Thyroid gland (tissue), 4 donors: ENCODE measurements at regions not wholly inside any gene's neighbourhood (a gene's known extent, or its start where the extent isn't known, plus 50 kb on each side); places are given as distances from the start of the nearest gene placed in this dataset.

Experiments used
- DNase-seq, 2 donors: peaks; one replicate each; pipeline ENCODE4 v3.0.0-alpha.2; 2019
- H3K27ac ChIP-seq, 3 donors: fragments of 200-600 bp; sonication (generic); 1 replicate in 2 of 3; 2 replicates in 1 of 3; pipeline ENCODE4 v1.5.1; 2016 to 2019; ENCODE audit warnings: mild to moderate bottlenecking in 1 of 3, moderate library complexity in 1 of 3
- H3K27me3 ChIP-seq: fragments of 200-600 bp; sonication (generic); one replicate; pipeline ENCODE4 v1.5.1; 2019
- H3K36me3 ChIP-seq, 2 donors: fragments of 200-600 bp; sonication (generic); one replicate each; pipeline ENCODE4 v1.5.1; 2016 to 2019
- H3K4me1 ChIP-seq, 2 donors: fragments of 200-600 bp; sonication (generic); one replicate each; pipeline ENCODE4 v1.5.1; 2017 to 2019
- H3K4me3 ChIP-seq, 3 donors: fragments of 200-600 bp; sonication (generic); replicated peaks in 1 of 3; 1 replicate in 2 of 3; 2 replicates in 1 of 3; pipeline ENCODE4 v1.5.1; 2016; ENCODE audit warnings: mild to moderate bottlenecking in 1 of 3
- H3K9me3 ChIP-seq: fragments of 200-600 bp; sonication (generic); one replicate; pipeline ENCODE4 v1.5.1; 2017
- POLR2A ChIP-seq, 2 donors: fragments of 450-650 bp; IDR thresholded peaks; one replicate each; pipeline ENCODE4 v1.6.1; 2017; ENCODE audit warnings: antibody characterized with exemption in 2 of 2, mild to moderate bottlenecking in 2 of 2, moderate library complexity in 1 of 2
- WGBS, 2 donors: methylation state at CpG; one replicate each; pipeline ENCODE4 v1.1.5; 2017; 5-methylcytosine and 5-hydroxymethylcytosine counted together
- intact Hi-C: fragments of 100-400 bp; cut with DNase I; formaldehyde crosslinking; loops from one replicate; pipeline ENCODE4 v1.15.1; 2023
- TF ChIP-seq, protein P1 (sequence below), 6 experiments: fragments of 200-600 bp in 3 of 6; fragments of 450-650 bp in 3 of 6; sonication (generic) in 3 of 6; IDR thresholded peaks; one replicate each; pipeline ENCODE4 v1.5.1; 2016 to 2019; ENCODE audit warnings: antibody characterized with exemption in 6 of 6, mild to moderate bottlenecking in 2 of 6, inconsistent platforms in 1 of 6, moderate library complexity in 1 of 6

DNA sequence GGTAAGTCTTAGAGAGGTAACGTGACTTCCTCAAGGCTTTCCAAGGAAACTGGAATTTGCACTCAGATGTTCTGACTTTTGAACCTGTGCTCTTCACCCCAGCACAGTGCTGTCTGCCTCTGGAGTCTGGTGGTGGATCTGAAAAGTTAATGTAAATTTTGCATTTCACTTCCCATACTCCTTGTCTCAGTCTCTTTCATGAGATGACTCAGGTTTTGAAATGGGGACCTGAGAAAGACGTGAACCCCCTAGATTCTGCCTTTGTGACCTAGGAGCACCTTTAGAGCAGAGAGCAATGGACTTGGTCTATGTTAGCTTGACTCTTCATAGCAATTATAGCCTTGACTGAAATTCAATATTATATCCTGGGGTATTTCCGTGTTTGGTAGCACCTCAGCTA lies 223.0 kb downstream of the QKI start:
- Histone ChIP-seq H3K27me3 (no peaks in the 10 kb centered on the region), H3K4me1 (no peaks in the 10 kb centered on the region), H3K9me3 (no peaks in the 10 kb centered on the region), H3K4me3 (no peak overlapping the region), H3K36me3 (no peaks in the 10 kb centered on the region), H3K27ac (no peak overlapping the region)
- no peak for TF ChIP-seq POLR2A (IDR thresholded peaks at IDR 0.05)
- TF ChIP-seq, protein P1, sequence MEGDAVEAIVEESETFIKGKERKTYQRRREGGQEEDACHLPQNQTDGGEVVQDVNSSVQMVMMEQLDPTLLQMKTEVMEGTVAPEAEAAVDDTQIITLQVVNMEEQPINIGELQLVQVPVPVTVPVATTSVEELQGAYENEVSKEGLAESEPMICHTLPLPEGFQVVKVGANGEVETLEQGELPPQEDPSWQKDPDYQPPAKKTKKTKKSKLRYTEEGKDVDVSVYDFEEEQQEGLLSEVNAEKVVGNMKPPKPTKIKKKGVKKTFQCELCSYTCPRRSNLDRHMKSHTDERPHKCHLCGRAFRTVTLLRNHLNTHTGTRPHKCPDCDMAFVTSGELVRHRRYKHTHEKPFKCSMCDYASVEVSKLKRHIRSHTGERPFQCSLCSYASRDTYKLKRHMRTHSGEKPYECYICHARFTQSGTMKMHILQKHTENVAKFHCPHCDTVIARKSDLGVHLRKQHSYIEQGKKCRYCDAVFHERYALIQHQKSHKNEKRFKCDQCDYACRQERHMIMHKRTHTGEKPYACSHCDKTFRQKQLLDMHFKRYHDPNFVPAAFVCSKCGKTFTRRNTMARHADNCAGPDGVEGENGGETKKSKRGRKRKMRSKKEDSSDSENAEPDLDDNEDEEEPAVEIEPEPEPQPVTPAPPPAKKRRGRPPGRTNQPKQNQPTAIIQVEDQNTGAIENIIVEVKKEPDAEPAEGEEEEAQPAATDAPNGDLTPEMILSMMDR (IDR thresholded peaks at IDR 0.05): no peak
- intact Hi-C loops: no loop called here
- WGBS, 2 donors: 61 to 82% methylated on average over 3 of the region's 3 CpGs
- DNase-seq: no peak

DNA sequence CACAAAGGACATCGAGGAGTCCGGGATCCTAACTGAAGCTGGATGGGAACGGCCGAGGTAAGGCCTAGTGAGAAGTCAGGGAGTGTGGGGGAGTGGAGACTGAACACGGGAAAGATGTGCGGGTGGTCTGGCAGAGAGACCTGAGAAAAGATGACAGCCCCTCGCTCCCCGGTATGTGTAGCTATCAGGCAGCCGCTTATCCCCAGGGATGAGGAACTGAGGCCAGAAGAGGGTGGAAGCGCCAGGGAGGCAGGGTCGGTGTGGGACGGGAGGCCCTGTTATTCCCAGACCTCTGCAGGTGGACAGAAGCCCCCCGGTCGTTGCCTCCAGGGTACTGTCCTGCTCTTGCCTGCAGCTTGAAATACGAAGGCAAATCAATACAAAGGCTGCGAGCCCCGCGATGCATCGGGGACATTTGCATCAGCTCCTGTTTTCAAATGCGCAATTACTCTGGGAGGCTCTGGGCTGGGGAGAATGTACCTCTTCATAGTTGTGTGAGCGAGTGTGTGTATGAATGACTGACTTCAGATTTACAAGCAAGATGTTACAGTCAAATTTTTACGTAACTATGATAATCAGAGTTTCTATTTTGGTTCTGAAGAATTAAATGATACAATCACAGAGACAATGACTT lies 221.3 kb downstream of the QKI start:
- intact Hi-C loops: no loop called here
- no peak overlapping the region for H3K4me3 ChIP-seq
- H3K4me1 ChIP-seq: no peaks in the 10 kb centered on the region
- no peaks in the 10 kb centered on the region for H3K9me3 ChIP-seq
- no peaks in the 10 kb centered on the region for H3K36me3 ChIP-seq
- H3K27ac ChIP-seq: no peak overlapping the region
- no peak for DNase-seq
- TF ChIP-seq, protein P1 (IDR thresholded peaks at IDR 0.05): no peak
- TF ChIP-seq POLR2A (IDR thresholded peaks at IDR 0.05): no peak
- H3K27me3 ChIP-seq: no peaks in the 10 kb centered on the region
- 68 to 72% methylated on average over 22 of the region's 22 CpGs for WGBS, 2 donors

DNA sequence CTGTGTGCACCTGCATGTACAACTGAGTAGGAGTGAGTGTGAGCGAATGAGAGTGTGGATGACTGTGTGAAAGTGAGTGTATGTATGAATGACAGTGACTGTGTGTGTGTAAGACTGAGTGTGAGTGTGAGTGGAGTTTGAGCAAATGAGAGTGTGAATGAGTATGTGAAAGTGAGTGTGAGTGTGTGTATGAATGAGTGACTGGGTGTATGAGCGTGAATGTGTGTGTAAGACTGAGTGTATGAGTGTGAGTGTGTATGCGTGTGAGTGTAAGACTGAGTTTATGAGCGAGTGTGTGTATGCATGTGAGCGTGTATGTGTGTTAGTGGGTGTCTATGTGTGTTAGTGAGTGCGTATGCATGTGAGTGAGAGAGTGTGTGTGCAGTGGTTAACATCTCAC lies 220.8 kb downstream of the QKI start:
- 95% methylated on average over 6 of the region's 6 CpGs for WGBS, 2 donors
- Histone ChIP-seq H3K4me1 (no peaks in the 10 kb centered on the region), H3K9me3 (no peaks in the 10 kb centered on the region), H3K27me3 (no peaks in the 10 kb centered on the region), H3K36me3 (no peaks in the 10 kb centered on the region), H3K27ac (no peak overlapping the region), H3K4me3 (no peak overlapping the region)
- TF ChIP-seq, protein P1 (IDR thresholded peaks at IDR 0.05): no peak
- no peak for TF ChIP-seq POLR2A (IDR thresholded peaks at IDR 0.05)
- intact Hi-C loops: no loop called here
- no peak for DNase-seq

DNA sequence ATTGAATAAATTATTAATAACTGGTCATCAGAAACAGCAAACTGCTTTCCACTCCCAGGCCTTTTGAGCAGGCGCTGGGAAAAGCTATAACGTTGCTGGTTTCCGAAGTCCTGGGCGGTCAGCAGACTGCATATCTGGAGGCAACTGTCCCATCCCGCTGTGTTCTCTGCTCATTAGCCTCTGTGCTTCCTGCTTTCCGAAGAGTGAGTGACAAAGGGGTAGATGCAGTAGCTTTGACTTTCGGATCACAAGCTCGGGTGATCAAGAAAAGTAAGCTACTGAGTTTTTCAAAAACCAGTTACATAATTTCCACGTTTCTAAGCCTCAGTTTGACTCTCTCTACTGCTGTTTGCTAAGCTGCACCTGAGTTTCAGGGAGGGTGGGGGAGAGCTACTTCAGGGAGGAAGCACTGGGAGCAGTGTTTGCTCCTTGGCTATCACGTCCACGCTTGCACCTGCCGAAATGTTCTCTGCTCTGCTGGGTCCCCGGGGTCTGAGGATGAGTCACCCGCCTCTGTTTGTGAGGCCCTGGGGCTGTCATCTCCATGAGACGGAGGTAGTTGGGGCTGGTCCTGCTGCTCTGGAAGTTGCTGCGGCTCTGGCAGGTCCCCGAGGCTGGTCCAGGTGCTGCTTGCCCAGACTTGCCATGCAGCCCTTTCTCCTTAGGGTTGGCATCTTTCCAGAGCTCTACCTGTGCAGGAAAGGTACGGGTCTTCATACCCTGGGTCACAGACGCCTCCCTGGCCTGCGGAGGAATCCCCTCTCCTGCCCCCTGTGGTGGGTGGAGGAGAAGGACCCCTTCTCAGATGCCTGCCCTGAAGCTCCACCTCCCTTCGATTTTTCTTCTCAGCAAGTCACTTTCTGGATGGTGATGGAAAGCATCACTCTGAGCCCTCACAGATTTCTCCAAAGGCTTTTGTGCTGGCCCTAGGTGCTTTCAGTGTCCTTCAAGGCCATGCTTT lies 220.0 kb downstream of the QKI start:
- Histone ChIP-seq H3K27me3 (no peaks in the 10 kb centered on the region), H3K4me3 (no peak overlapping the region), H3K4me1 (no peaks in the 10 kb centered on the region), H3K9me3 (no peaks in the 10 kb centered on the region), H3K36me3 (no peaks in the 10 kb centered on the region), H3K27ac (no peak overlapping the region)
- WGBS, 2 donors: 77 to 86% methylated on average over 17 to 20 of the region's 21 CpGs
- TF ChIP-seq POLR2A (IDR thresholded peaks at IDR 0.05): no peak
- TF ChIP-seq, protein P1 (IDR thresholded peaks at IDR 0.05): no peak
- no peak for DNase-seq
- intact Hi-C loops: no loop called here

DNA sequence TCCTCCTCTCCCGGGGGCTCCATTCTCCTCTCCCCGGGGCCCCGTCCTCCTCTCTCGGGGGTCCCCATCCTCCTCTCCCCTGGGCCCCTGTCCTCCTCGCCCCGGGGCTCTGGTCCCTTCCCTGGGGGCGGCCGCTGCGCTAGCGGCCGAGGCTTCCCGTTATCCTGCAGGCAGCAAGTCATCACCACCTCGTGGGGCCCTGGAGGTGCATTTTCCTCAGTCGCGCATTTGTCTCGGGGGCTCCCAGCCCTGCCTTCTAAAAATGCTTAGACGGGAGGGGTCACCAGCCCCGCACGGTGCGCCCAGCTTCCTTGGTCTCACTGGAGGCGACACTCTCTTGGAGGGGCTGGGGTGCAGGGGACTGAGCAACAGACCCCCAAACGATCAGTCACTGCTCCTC lies 216.5 kb downstream of the QKI start:
- Histone ChIP-seq H3K27ac (no peak overlapping the region), H3K36me3 (no peaks in the 10 kb centered on the region), H3K4me1 (no peaks in the 10 kb centered on the region), H3K9me3 (no peaks in the 10 kb centered on the region), H3K27me3 (no peaks in the 10 kb centered on the region), H3K4me3 (no peak overlapping the region)
- WGBS, 2 donors: 34 to 43% methylated on average over 21 to 22 of the region's 22 CpGs
- DNase-seq: no peak
- intact Hi-C loops: no loop called here
- TF ChIP-seq POLR2A (IDR thresholded peaks at IDR 0.05): no peak
- TF ChIP-seq, protein P1 (IDR thresholded peaks at IDR 0.05): no peak
